GM12878 (cell line): ENCODE measurements at regions not wholly inside any gene's neighbourhood (a gene's known extent, or its start where the extent isn't known, plus 50 kb on each side); places are given as distances from the start of the nearest gene placed in this dataset.

Experiments
- ATAC-seq: fragments of 200-7000 bp; cut with Tn5 transposase; 3 replicates; pipeline ENCODE4 v1.9.1; 2020; ENCODE audit warnings: mild to moderate bottlenecking, moderate library complexity
- BruUV-seq: library from RNA; stranded (reverse); fragments of 400-500 nt; replicated peaks from 2 replicates; lab custom pipeline; 2021; lab: Mats Ljungman, UMichigan
- CTCF ChIA-PET: fragments of 300-600 bp; sonication (Branson Sonifier 250); formaldehyde crosslinking; extraction: SDS; loops from one replicate; lab custom pipeline; 2021; ENCODE audit warnings: inconsistent platforms; lab: Yijun Ruan, JAX
- POLR2A ChIA-PET: fragments of 350-600 bp; formaldehyde crosslinking; extraction: SDS; loops from one replicate; lab custom pipeline; 2021; ENCODE audit warnings: inconsistent platforms; lab: Charles Lee
- RAD21 ChIA-PET: fragments of 300-600 bp; sonication (Branson Sonifier 250); formaldehyde crosslinking; loops from one replicate; lab custom pipeline; 2023; ENCODE audit warnings: antibody characterized with exemption; ENCODE audit not compliant: unreplicated experiment; lab: Charles Lee
- SMC1A ChIA-PET: fragments of 300-600 bp; sonication (Branson Sonifier 250); formaldehyde crosslinking; loops from one replicate; lab custom pipeline; 2023; ENCODE audit not compliant: unreplicated experiment, uncharacterized antibody; lab: Charles Lee
- DNase-seq: peaks from one replicate; pipeline ENCODE4 v3.0.0-alpha.2; 2011; ENCODE audit warnings: low read depth, low spot score
- FAIRE-seq: peaks from 3 replicates; lab custom pipeline; 2011; peaks lifted over from hg19 to GRCh38; lab: Jason Lieb, UNC
- H2AFZ ChIP-seq: 2 replicates; pipeline ENCODE4 v1.6.0; 2011; ENCODE audit warnings: low read depth, low read length, control low read depth; ENCODE audit not compliant: control insufficient read depth
- H3K27ac ChIP-seq: 2 replicates; pipeline ENCODE4 v1.5.1; 2011; ENCODE audit warnings: control low read depth; ENCODE audit not compliant: control insufficient read depth, insufficient read depth
- H3K27me3 ChIP-seq, 2 experiments: replicated peaks in 1 of 2; 2 replicates each; pipeline versions ENCODE4 v1.6.0 to v1.6.1; 2011; ENCODE audit warnings: low read length in 1 of 2; ENCODE audit not compliant: control insufficient read depth in 2 of 2, insufficient read depth in 2 of 2
- H3K36me3 ChIP-seq, 2 experiments: 2 replicates each; pipeline ENCODE4 v1.5.1; 2011; ENCODE audit warnings: low read length in 1 of 2; ENCODE audit not compliant: control insufficient read depth in 2 of 2, insufficient read depth in 2 of 2
- H3K4me1 ChIP-seq: 2 replicates; pipeline ENCODE4 v1.6.1; 2011; ENCODE audit warnings: mild to moderate bottlenecking, low read length, moderate library complexity, mixed read lengths; ENCODE audit not compliant: control insufficient read depth, insufficient read depth
- H3K4me2 ChIP-seq: 2 replicates; pipeline ENCODE4 v1.6.0; 2011; ENCODE audit warnings: control low read depth; ENCODE audit not compliant: control insufficient read depth, insufficient read depth
- H3K4me3 ChIP-seq: fragments of 200-600 bp; sonication (generic); 2 replicates; pipeline ENCODE4 v1.5.1; 2016
- H3K79me2 ChIP-seq: 2 replicates; pipeline ENCODE4 v1.6.0; 2011; ENCODE audit warnings: low read length; ENCODE audit not compliant: control insufficient read depth, insufficient read depth
- H3K9ac ChIP-seq: 2 replicates; pipeline ENCODE4 v1.8.0; 2011; ENCODE audit warnings: low read length, control low read depth, mixed read lengths; ENCODE audit not compliant: control insufficient read depth, insufficient read depth
- H3K9me3 ChIP-seq: replicated peaks from 3 replicates; pipeline ENCODE4 v1.5.1; 2011; ENCODE audit warnings: mild to moderate bottlenecking, low read length; ENCODE audit not compliant: control insufficient read depth, insufficient read depth
- H4K20me1 ChIP-seq: 2 replicates; pipeline ENCODE4 v1.6.0; 2011; ENCODE audit not compliant: control insufficient read depth, insufficient read depth
- EED ChIP-seq: sonication (generic); IDR thresholded peaks from 2 replicates; pipeline ENCODE4 v1.6.1; 2016; ENCODE audit warnings: antibody characterized with exemption, low read depth
- POU2F2 ChIP-seq: IDR thresholded peaks from 3 replicates; pipeline ENCODE4 v1.6.1; 2011; ENCODE audit warnings: low read depth, mild to moderate bottlenecking, low read length, borderline replicate concordance
- RCOR1 ChIP-seq: conservative IDR thresholded peaks from 2 replicates; pipeline ENCODE4 v1.6.1; 2012; ENCODE audit warnings: low read depth, low read length, improper control_type of control experiment
- RUNX3 ChIP-seq: IDR thresholded peaks from 2 replicates; pipeline ENCODE4 v1.6.1; 2012; ENCODE audit warnings: low read length, inconsistent platforms
- SMC3 ChIP-seq: IDR thresholded peaks from 2 replicates; pipeline ENCODE4 v1.6.1; 2011; ENCODE audit warnings: low read length, improper control_type of control experiment, borderline replicate concordance
- YY1 ChIP-seq: IDR thresholded peaks from 2 replicates; pipeline ENCODE4 v1.6.1; 2011; ENCODE audit warnings: low read depth, mild to moderate bottlenecking, low read length
- WGBS: methylation state at CpG from one replicate; pipeline ENCODE4 v1.1.6; 2016; ENCODE audit warnings: low lambda C conversion rate; ENCODE audit not compliant: insufficient replicate concordance, insufficient coverage; ENCODE audit errors: missing lambda C conversion rate; 5-methylcytosine and 5-hydroxymethylcytosine counted together
- in situ Hi-C: fragments of 300-500 bp; cut with MboI; formaldehyde crosslinking; loops from 9 replicates; pipeline ENCODE4 v1.14.3; 2018; ENCODE audit warnings: mixed read lengths
- intact Hi-C: fragments of 100-400 bp; cut with micrococcal nuclease; formaldehyde crosslinking; loops from one replicate; pipeline ENCODE4 v1.14.2; 2022; ENCODE audit not compliant: unreplicated experiment

DNA sequence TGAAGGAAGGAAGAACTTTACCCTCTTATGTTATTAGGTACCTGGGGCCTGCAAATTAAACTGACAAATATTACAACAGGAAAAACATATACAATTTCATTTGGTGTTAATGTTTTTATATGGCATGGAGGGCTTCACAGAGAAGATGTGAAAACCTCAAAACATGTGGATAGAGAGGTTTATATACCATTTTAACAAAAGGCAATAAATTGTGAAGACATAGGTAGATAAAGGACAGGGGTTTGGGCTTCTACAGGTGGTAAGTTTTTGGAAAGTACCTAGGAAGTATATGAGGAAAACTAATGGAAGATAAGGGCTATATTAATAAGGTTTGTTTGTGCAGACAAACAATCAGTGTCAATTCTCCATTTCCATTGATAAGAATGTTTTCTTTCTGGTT is 95.1 kb upstream of the ATF7IP start (continued):
- TF ChIP-seq POU2F2 = no peak
- TF ChIP-seq EED = no peak
- no peak for TF ChIP-seq RCOR1
- no peak for TF ChIP-seq YY1

DNA sequence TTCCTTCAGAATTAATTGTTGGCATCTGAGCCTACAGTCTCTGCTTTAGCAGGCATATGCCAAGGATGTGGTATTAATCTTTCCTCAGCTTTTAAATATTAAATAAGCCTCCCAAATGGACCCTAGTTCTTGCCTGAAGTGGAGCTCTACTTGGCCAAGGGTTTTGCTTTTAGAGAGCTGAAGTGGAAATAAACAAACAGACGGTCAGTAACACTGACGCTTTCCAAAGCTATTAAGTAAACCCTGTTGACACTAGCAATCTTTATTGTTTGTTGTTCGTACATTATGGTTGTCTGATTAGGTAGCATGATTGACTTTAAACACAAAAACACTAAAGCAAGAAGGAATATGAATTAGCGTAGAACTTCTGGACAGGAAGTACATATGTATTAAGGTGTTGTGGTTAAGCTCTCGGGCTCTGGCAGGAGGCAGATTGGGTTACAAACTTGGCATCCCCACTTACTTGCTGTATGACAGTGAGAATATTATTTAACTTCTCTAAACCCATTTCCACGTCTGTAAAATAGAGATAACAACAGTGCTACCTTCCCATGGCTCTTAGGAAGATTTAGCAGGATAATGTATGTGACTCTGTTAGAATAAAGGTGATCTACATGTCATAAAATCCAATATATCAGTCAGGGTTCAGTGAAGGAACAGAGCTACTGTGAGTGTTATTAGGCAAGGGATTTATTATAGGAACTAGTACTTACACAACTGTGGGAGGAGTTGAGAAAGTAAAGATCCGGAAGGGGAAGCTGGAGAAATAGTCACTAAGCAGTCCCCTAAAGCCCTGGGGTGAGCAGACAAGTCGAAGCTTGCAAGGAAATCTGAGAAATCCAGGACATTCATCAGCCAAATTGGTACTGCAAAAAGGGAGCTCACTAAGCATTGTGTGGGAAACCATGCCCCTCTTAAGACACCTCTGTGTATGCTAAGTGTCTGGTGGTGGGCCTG is 92.2 kb upstream of the ATF7IP start:
- DNase-seq (no peak), ATAC-seq (no peak)
- Histone ChIP-seq H3K9me3 (peaks cover 31% of the 10 kb centered on the region), H3K9ac (no peak overlapping the region), H3K4me2 (no peak overlapping the region), H4K20me1 (no peaks in the 10 kb centered on the region), H3K79me2 (no peaks in the 10 kb centered on the region), H3K27me3 (no peaks in the 10 kb centered on the region), H3K27ac (peak overlapping the region; percentile 23; the same call in 1 of the 2 replicates), H3K4me3 (no peak overlapping the region), H3K36me3 (no peaks in the 10 kb centered on the region), H3K4me1 (peaks cover 5% of the 10 kb centered on the region)
- RAD21 ChIA-PET = interaction anchor here (0.7 to 1.7 kb wide), 5 partner anchors 11 to 92 kb away, joined by 3 to 7 read pairs (median 6); partner anchors contain the start of gene ATF7IP
- BruUV-seq = no TSS peak
- intact Hi-C loops (no loop called here), in situ Hi-C loops (no loop called here)
- POLR2A ChIA-PET = interaction anchor here (1.3 to 1.6 kb wide), 2 partner anchors 11 to 93 kb away, joined by 4 read pairs; partner anchors contain the start of gene ATF7IP
- 30% methylated on average over 8 of the region's 8 CpGs for WGBS
- CTCF ChIA-PET = interaction anchor here (0.5 to 4.0 kb wide), 7 partner anchors 10 to 74 kb away, joined by 3 to 16 read pairs (median 4); no protein-coding TSS in a partner anchor
- no peak for TF ChIP-seq SMC3
- TF ChIP-seq RUNX3 = peak; percentile 46; the same call in 1 of the 2 replicates
- TF ChIP-seq, all 136 proteins: peak for 1
- FAIRE-seq = no peak
- peak overlapping the region; percentile 67 for H2AFZ ChIP-seq
- SMC1A ChIA-PET = interaction anchor here (1.0 to 2.1 kb wide), 8 partner anchors 9 to 144 kb away, joined by 3 to 11 read pairs (median 6); no protein-coding TSS in a partner anchor
